K562 (cell line): ENCODE measurements at regions not wholly inside any gene's neighbourhood (a gene's known extent, or its start where the extent isn't known, plus 50 kb on each side); places are given as distances from the start of the nearest gene placed in this dataset.

Experiments used
- HSF4 ChIP-seq: fragments of 250-450 bp; sonication (Bioruptor Pico); IDR thresholded peaks from 2 replicates; pipeline ENCODE4 v2.1.2; 2022; ENCODE audit warnings: mild to moderate bottlenecking, moderate library complexity, borderline replicate concordance
- ILK ChIP-seq: fragments of 450-650 bp; IDR thresholded peaks from 2 replicates; pipeline ENCODE4 v1.6.1; 2016; ENCODE audit warnings: missing genetic modification characterization, low read depth, mild to moderate bottlenecking, missing compliant biosample characterization, moderate library complexity, borderline replicate concordance
- KLF10 ChIP-seq: fragments of 250-450 bp; sonication (Bioruptor Pico); IDR thresholded peaks from 2 replicates; pipeline ENCODE4 v1.6.1; 2021; ENCODE audit warnings: matching md5 sums
- RAD51 ChIP-seq: fragments of 450-650 bp; IDR thresholded peaks from 2 replicates; pipeline ENCODE4 v1.7.1; 2016; ENCODE audit warnings: low read depth, mild to moderate bottlenecking, borderline replicate concordance
- SMAD4 ChIP-seq: fragments of 250-450 bp; sonication (Bioruptor Pico); conservative IDR thresholded peaks from 2 replicates; pipeline ENCODE4 v1.8.0; 2021; ENCODE audit warnings: inconsistent platforms, mild to moderate bottlenecking, moderate library complexity
- SUPT5H ChIP-seq: fragments of 450-650 bp; IDR thresholded peaks from 2 replicates; pipeline ENCODE4 v1.6.1; 2016
- TGIF2 ChIP-seq: sonication (generic); formaldehyde crosslinking; IDR thresholded peaks from 2 replicates; pipeline ENCODE4 v1.8.1; 2022; ENCODE audit warnings: mild to moderate bottlenecking, missing genetic modification reagents, moderate library complexity
- ZFP36 ChIP-seq: fragments of 150-350 bp; IDR thresholded peaks from 2 replicates; pipeline ENCODE4 v1.6.1; 2018; ENCODE audit warnings: low read length, low read depth; ENCODE audit not compliant: partially characterized antibody
- ZNF24 ChIP-seq: fragments of 450-650 bp; IDR thresholded peaks from 2 replicates; pipeline ENCODE4 v1.6.1; 2016
- TF ChIP-seq, protein P1 (sequence below): fragments of 250-450 bp; sonication (Bioruptor Pico); IDR thresholded peaks from 2 replicates; pipeline ENCODE4 v1.9.0; 2021; ENCODE audit warnings: mild to moderate bottlenecking
- TF ChIP-seq, protein P2 (sequence below), 3 experiments: IDR thresholded peaks in 2 of 3; conservative IDR thresholded peaks in 1 of 3; 2 replicates each; pipeline ENCODE4 v1.5.1; 2011 to 2012; ENCODE audit warnings: low read length in 3 of 3, mild to moderate bottlenecking in 3 of 3, control low read depth in 2 of 3, improper control_type of control experiment in 1 of 3, inconsistent platforms in 1 of 3, low read depth in 1 of 3, mixed read lengths in 1 of 3, moderate library complexity in 1 of 3; ENCODE audit not compliant: insufficient read depth in 2 of 3
- TF ChIP-seq, protein P3 (sequence below): fragments of 450-650 bp; IDR thresholded peaks from 2 replicates; pipeline ENCODE4 v1.6.1; 2016; ENCODE audit warnings: borderline replicate concordance
- TF ChIP-seq, protein P4 (sequence below): sonication (generic); formaldehyde crosslinking; IDR thresholded peaks from 2 replicates; pipeline ENCODE4 v1.8.0; 2022; ENCODE audit warnings: missing genetic modification reagents, mild to moderate bottlenecking, moderate library complexity, borderline replicate concordance

DNA sequence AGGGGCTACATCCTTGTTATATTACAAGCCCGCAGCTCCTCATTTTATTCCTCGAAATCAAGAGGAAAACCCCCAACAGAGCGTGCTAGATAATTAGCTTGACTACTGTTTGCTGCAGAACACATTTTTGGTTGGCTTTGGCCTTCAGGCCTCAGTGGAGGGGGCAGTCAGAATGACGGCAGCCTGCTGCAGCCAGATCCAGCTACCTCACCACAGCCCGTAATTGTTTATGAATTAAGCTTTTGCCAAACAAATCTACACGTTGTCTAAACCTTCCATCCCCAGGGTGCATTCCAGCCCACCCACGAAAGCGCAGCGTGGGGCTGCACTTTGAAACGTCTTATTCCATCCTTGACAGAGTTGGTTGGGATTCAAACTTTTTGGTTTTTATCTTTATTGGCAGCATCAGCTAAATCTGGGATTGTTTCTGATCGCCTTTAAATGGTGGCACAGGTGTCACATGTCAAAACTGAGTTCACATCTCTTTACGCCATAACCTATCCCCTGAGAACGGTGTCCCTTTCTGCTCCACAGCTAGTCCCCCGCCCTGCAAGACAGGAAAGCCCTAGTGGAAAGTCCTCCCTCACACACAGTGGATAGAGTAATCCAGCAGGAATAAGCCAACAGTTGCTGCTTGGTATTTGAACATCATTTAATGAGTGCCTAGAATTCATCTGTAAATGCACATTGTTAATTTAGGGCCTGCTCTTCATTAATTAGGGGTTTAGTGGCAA is 195.5 kb downstream of the LMO4 start:
- TF ChIP-seq SMAD4 (CRISPR knock-in tag) (no peak), KLF10 (no peak), HSF4 (no peak), ZNF24 (no peak), ZFP36 (no peak), SUPT5H (no peak), RAD51 (no peak), TGIF2 (CRISPR knock-in tag) (no peak), ILK (tag) (no peak)
- TF ChIP-seq, protein P1, sequence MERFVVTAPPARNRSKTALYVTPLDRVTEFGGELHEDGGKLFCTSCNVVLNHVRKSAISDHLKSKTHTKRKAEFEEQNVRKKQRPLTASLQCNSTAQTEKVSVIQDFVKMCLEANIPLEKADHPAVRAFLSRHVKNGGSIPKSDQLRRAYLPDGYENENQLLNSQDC (CRISPR knock-in tag): no peak
- TF ChIP-seq, protein P2, sequence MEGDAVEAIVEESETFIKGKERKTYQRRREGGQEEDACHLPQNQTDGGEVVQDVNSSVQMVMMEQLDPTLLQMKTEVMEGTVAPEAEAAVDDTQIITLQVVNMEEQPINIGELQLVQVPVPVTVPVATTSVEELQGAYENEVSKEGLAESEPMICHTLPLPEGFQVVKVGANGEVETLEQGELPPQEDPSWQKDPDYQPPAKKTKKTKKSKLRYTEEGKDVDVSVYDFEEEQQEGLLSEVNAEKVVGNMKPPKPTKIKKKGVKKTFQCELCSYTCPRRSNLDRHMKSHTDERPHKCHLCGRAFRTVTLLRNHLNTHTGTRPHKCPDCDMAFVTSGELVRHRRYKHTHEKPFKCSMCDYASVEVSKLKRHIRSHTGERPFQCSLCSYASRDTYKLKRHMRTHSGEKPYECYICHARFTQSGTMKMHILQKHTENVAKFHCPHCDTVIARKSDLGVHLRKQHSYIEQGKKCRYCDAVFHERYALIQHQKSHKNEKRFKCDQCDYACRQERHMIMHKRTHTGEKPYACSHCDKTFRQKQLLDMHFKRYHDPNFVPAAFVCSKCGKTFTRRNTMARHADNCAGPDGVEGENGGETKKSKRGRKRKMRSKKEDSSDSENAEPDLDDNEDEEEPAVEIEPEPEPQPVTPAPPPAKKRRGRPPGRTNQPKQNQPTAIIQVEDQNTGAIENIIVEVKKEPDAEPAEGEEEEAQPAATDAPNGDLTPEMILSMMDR (IDR thresholded peaks at IDR 0.05 in 2 of 3, conservative IDR thresholded peaks at IDR 0.05 in 1 of 3; ENCODE audit: insufficient read depth in 2 of 3, low read depth in 1 of 3, low read length in 3 of 3): no peak
- TF ChIP-seq, protein P3, sequence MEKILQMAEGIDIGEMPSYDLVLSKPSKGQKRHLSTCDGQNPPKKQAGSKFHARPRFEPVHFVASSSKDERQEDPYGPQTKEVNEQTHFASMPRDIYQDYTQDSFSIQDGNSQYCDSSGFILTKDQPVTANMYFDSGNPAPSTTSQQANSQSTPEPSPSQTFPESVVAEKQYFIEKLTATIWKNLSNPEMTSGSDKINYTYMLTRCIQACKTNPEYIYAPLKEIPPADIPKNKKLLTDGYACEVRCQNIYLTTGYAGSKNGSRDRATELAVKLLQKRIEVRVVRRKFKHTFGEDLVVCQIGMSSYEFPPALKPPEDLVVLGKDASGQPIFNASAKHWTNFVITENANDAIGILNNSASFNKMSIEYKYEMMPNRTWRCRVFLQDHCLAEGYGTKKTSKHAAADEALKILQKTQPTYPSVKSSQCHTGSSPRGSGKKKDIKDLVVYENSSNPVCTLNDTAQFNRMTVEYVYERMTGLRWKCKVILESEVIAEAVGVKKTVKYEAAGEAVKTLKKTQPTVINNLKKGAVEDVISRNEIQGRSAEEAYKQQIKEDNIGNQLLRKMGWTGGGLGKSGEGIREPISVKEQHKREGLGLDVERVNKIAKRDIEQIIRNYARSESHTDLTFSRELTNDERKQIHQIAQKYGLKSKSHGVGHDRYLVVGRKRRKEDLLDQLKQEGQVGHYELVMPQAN: no peak
- TF ChIP-seq, protein P4, sequence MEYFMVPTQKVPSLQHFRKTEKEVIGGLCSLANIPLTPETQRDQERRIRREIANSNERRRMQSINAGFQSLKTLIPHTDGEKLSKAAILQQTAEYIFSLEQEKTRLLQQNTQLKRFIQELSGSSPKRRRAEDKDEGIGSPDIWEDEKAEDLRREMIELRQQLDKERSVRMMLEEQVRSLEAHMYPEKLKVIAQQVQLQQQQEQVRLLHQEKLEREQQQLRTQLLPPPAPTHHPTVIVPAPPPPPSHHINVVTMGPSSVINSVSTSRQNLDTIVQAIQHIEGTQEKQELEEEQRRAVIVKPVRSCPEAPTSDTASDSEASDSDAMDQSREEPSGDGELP (CRISPR knock-in tag): no peak
